GM23338 (cell line): ENCODE measurements at regions not wholly inside any gene's neighbourhood (a gene's known extent, or its start where the extent isn't known, plus 50 kb on each side); places are given as distances from the start of the nearest gene placed in this dataset.

Experiments
- ATAC-seq: fragments of 200-7000 bp; cut with Tn5 transposase; 3 replicates; pipeline ENCODE4 v1.9.1; 2020
- DNase-seq: peaks from one replicate; pipeline ENCODE4 v3.0.0-alpha.2; 2015; ENCODE audit warnings: low spot score
- H2AFZ ChIP-seq: fragments of 200-600 bp; sonication (generic); 2 replicates; pipeline ENCODE4 v1.8.0; 2016; ENCODE audit warnings: antibody characterized with exemption, mild to moderate bottlenecking, moderate library complexity
- H3F3A ChIP-seq: fragments of 200-600 bp; sonication (generic); replicated peaks from 2 replicates; pipeline ENCODE4 v1.8.0; 2017; ENCODE audit warnings: antibody characterized with exemption, mixed run types, low read depth
- H3K27ac ChIP-seq: fragments of 200-600 bp; sonication (generic); 2 replicates; pipeline ENCODE4 v1.6.1; 2016; ENCODE audit warnings: low read depth
- H3K27me3 ChIP-seq: fragments of 200-600 bp; sonication (generic); 2 replicates; pipeline ENCODE4 v1.8.0; 2016; ENCODE audit warnings: mild to moderate bottlenecking, mixed run types, moderate library complexity; ENCODE audit not compliant: insufficient read depth
- H3K36me3 ChIP-seq: fragments of 200-600 bp; sonication (generic); 2 replicates; pipeline ENCODE4 v1.8.0; 2016; ENCODE audit warnings: mild to moderate bottlenecking; ENCODE audit not compliant: insufficient read depth
- H3K4me1 ChIP-seq: fragments of 200-600 bp; sonication (generic); 2 replicates; pipeline ENCODE4 v1.8.0; 2016; ENCODE audit warnings: mild to moderate bottlenecking, moderate library complexity; ENCODE audit not compliant: insufficient read depth
- H3K4me2 ChIP-seq: fragments of 200-600 bp; sonication (generic); 2 replicates; pipeline ENCODE4 v1.7.1; 2017; ENCODE audit warnings: mixed run types
- H3K4me3 ChIP-seq: fragments of 200-600 bp; sonication (generic); 2 replicates; pipeline ENCODE4 v1.6.1; 2016; ENCODE audit warnings: mixed run types
- H3K79me2 ChIP-seq: fragments of 200-600 bp; sonication (generic); replicated peaks from 2 replicates; pipeline ENCODE4 v1.8.0; 2017; ENCODE audit warnings: mild to moderate bottlenecking; ENCODE audit not compliant: insufficient read depth
- H3K9me2 ChIP-seq: fragments of 200-600 bp; sonication (generic); 2 replicates; pipeline ENCODE4 v1.8.0; 2017; ENCODE audit not compliant: insufficient read depth
- H4K20me1 ChIP-seq: fragments of 200-600 bp; sonication (generic); replicated peaks from 2 replicates; pipeline ENCODE4 v1.8.0; 2017; ENCODE audit warnings: mild to moderate bottlenecking; ENCODE audit not compliant: insufficient read depth
- H3K27ac Mint-ChIP-seq: 2 replicates; pipeline ENCODE4 v1.8.0; 2020; ENCODE audit warnings: inconsistent platforms, mild to moderate bottlenecking, moderate library complexity, mixed read lengths
- H3K27me3 Mint-ChIP-seq: 3 replicates; pipeline ENCODE4 v1.8.0; 2022; ENCODE audit warnings: low read depth, mild to moderate bottlenecking, moderate library complexity, mixed read lengths, inconsistent platforms; ENCODE audit not compliant: insufficient read depth, poor library complexity
- H3K36me3 Mint-ChIP-seq: 3 replicates; pipeline ENCODE4 v1.8.0; 2021; ENCODE audit warnings: low read depth, mild to moderate bottlenecking, inconsistent platforms, moderate library complexity, mixed read lengths
- H3K4me1 Mint-ChIP-seq: 3 replicates; pipeline ENCODE4 v1.8.0; 2020; ENCODE audit warnings: mild to moderate bottlenecking, inconsistent platforms, mixed read lengths
- H3K4me3 Mint-ChIP-seq: 3 replicates; pipeline ENCODE4 v1.8.0; 2021; ENCODE audit warnings: moderate library complexity, mild to moderate bottlenecking, inconsistent platforms, mixed read lengths
- H3K9me3 Mint-ChIP-seq: 3 replicates; pipeline ENCODE4 v1.8.0; 2020; ENCODE audit warnings: moderate library complexity, mild to moderate bottlenecking, inconsistent platforms, mixed read lengths
- TF ChIP-seq, protein P1 (sequence below): fragments of 250-450 bp; sonication (Bioruptor Pico); IDR thresholded peaks from 2 replicates; pipeline ENCODE4 v1.5.0; 2020; ENCODE audit warnings: mild to moderate bottlenecking, moderate library complexity
- TF ChIP-seq, protein P2 (sequence below): IDR thresholded peaks from one replicate; pipeline ENCODE4 v1.6.1; 2018; ENCODE audit warnings: antibody characterized with exemption; ENCODE audit not compliant: unreplicated experiment

DNA sequence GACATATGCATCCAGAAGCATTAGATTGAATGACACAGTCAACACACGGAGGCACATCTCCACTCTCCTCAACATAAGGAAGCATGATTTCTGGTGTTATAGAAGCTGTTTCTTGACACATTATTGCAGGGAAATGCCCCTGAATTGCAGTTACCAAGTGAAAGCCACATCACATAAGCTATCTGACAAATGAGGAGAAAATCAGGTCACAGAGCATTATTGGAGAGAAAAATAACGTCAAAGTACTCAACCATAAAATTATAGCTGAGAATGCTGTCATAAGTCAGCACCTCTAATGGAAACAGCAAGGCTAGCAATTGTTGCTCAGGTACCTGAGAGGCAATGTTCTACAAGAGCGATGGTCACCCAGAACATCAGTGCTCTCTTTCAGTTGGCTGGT is 169.9 kb upstream of the PALMD start (continued):
- TF ChIP-seq, protein P1, sequence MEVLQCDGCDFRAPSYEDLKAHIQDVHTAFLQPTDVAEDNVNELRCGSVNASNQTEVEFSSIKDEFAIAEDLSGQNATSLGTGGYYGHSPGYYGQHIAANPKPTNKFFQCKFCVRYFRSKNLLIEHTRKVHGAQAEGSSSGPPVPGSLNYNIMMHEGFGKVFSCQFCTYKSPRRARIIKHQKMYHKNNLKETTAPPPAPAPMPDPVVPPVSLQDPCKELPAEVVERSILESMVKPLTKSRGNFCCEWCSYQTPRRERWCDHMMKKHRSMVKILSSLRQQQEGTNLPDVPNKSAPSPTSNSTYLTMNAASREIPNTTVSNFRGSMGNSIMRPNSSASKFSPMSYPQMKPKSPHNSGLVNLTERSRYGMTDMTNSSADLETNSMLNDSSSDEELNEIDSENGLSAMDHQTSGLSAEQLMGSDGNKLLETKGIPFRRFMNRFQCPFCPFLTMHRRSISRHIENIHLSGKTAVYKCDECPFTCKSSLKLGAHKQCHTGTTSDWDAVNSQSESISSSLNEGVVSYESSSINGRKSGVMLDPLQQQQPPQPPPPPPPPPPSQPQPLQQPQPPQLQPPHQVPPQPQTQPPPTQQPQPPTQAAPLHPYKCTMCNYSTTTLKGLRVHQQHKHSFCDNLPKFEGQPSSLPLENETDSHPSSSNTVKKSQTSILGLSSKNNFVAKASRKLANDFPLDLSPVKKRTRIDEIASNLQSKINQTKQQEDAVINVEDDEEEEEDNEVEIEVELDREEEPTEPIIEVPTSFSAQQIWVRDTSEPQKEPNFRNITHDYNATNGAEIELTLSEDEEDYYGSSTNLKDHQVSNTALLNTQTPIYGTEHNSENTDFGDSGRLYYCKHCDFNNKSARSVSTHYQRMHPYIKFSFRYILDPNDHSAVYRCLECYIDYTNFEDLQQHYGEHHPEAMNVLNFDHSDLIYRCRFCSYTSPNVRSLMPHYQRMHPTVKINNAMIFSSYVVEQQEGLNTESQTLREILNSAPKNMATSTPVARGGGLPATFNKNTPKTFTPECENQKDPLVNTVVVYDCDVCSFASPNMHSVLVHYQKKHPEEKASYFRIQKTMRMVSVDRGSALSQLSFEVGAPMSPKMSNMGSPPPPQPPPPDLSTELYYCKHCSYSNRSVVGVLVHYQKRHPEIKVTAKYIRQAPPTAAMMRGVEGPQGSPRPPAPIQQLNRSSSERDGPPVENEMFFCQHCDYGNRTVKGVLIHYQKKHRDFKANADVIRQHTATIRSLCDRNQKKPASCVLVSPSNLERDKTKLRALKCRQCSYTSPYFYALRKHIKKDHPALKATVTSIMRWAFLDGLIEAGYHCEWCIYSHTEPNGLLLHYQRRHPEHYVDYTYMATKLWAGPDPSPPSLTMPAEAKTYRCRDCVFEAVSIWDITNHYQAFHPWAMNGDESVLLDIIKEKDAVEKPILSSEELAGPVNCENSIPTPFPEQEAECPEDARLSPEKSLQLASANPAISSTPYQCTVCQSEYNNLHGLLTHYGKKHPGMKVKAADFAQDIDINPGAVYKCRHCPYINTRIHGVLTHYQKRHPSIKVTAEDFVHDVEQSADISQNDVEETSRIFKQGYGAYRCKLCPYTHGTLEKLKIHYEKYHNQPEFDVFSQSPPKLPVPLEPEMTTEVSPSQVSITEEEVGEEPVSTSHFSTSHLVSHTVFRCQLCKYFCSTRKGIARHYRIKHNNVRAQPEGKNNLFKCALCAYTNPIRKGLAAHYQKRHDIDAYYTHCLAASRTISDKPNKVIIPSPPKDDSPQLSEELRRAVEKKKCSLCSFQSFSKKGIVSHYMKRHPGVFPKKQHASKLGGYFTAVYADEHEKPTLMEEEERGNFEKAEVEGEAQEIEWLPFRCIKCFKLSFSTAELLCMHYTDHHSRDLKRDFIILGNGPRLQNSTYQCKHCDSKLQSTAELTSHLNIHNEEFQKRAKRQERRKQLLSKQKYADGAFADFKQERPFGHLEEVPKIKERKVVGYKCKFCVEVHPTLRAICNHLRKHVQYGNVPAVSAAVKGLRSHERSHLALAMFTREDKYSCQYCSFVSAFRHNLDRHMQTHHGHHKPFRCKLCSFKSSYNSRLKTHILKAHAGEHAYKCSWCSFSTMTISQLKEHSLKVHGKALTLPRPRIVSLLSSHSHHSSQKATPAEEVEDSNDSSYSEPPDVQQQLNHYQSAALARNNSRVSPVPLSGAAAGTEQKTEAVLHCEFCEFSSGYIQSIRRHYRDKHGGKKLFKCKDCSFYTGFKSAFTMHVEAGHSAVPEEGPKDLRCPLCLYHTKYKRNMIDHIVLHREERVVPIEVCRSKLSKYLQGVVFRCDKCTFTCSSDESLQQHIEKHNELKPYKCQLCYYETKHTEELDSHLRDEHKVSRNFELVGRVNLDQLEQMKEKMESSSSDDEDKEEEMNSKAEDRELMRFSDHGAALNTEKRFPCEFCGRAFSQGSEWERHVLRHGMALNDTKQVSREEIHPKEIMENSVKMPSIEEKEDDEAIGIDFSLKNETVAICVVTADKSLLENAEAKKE (CRISPR knock-in tag) = no peak
- TF ChIP-seq, protein P2, sequence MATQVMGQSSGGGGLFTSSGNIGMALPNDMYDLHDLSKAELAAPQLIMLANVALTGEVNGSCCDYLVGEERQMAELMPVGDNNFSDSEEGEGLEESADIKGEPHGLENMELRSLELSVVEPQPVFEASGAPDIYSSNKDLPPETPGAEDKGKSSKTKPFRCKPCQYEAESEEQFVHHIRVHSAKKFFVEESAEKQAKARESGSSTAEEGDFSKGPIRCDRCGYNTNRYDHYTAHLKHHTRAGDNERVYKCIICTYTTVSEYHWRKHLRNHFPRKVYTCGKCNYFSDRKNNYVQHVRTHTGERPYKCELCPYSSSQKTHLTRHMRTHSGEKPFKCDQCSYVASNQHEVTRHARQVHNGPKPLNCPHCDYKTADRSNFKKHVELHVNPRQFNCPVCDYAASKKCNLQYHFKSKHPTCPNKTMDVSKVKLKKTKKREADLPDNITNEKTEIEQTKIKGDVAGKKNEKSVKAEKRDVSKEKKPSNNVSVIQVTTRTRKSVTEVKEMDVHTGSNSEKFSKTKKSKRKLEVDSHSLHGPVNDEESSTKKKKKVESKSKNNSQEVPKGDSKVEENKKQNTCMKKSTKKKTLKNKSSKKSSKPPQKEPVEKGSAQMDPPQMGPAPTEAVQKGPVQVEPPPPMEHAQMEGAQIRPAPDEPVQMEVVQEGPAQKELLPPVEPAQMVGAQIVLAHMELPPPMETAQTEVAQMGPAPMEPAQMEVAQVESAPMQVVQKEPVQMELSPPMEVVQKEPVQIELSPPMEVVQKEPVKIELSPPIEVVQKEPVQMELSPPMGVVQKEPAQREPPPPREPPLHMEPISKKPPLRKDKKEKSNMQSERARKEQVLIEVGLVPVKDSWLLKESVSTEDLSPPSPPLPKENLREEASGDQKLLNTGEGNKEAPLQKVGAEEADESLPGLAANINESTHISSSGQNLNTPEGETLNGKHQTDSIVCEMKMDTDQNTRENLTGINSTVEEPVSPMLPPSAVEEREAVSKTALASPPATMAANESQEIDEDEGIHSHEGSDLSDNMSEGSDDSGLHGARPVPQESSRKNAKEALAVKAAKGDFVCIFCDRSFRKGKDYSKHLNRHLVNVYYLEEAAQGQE = no peak

DNA sequence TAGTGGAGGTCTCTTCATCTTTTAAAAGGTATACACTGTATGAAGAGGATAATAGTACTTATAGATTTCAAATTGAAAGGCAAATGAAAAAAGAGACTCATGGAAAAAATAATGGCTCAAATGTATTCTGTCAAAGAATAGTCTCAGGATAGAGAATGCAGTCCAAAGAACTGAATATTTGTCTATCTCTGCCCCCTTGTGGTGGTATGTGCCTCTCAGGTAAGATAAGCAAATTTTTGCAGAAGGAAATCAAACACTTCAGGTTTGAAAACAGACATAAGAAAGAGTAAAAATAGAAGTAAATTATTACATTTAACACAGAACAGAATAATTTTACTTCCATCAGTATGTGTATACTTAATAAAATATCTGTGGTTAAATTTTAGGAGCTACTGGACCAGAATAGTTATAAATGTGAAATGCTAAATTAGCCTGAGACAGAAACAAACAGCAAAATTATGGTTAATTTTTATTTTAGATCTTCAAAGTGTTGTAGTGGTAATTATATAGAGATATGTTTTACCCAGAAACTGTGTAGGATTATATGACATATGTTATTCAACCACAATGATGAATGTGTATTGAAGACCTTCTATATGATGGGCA is 164.4 kb upstream of the PALMD start:
- no peaks in the 10 kb centered on the region; the same call in 2 of the 3 replicates for H3K36me3 Mint-ChIP-seq
- no peak overlapping the region for H3K4me3 Mint-ChIP-seq
- no peak overlapping the region for H3K27ac ChIP-seq
- no peaks in the 10 kb centered on the region for H3K36me3 ChIP-seq
- no peaks in the 10 kb centered on the region for H4K20me1 ChIP-seq
- ATAC-seq (peak; percentile 54), DNase-seq (peak; percentile 87)
- H3K27me3 Mint-ChIP-seq = no peaks in the 10 kb centered on the region
- no peak overlapping the region for H3K4me3 ChIP-seq
- no peaks in the 10 kb centered on the region for H3K9me2 ChIP-seq
- H3K9me3 Mint-ChIP-seq = peaks cover 7% of the 10 kb centered on the region; the same call in 1 of the 3 replicates
- no peak overlapping the region for H2AFZ ChIP-seq
- no peak overlapping the region for H3K4me2 ChIP-seq
- no peaks in the 10 kb centered on the region for H3K4me1 ChIP-seq
- no peaks in the 10 kb centered on the region for H3F3A ChIP-seq
- H3K4me1 Mint-ChIP-seq = no peaks in the 10 kb centered on the region
- no peak overlapping the region for H3K27ac Mint-ChIP-seq
- H3K27me3 ChIP-seq = no peaks in the 10 kb centered on the region
- no peaks in the 10 kb centered on the region for H3K79me2 ChIP-seq
- TF ChIP-seq, protein P1 (CRISPR knock-in tag) = no peak
